Non-pigmented ciliary epithelial cell (primary cell): ENCODE measurements at regions not wholly inside any gene's neighbourhood (a gene's known extent, or its start where the extent isn't known, plus 50 kb on each side); places are given as distances from the start of the nearest gene placed in this dataset.

Experiments
- DNase-seq: peaks from one replicate; pipeline ENCODE4 v3.0.0-alpha.2; 2010; ENCODE audit warnings: low read depth

DNA sequence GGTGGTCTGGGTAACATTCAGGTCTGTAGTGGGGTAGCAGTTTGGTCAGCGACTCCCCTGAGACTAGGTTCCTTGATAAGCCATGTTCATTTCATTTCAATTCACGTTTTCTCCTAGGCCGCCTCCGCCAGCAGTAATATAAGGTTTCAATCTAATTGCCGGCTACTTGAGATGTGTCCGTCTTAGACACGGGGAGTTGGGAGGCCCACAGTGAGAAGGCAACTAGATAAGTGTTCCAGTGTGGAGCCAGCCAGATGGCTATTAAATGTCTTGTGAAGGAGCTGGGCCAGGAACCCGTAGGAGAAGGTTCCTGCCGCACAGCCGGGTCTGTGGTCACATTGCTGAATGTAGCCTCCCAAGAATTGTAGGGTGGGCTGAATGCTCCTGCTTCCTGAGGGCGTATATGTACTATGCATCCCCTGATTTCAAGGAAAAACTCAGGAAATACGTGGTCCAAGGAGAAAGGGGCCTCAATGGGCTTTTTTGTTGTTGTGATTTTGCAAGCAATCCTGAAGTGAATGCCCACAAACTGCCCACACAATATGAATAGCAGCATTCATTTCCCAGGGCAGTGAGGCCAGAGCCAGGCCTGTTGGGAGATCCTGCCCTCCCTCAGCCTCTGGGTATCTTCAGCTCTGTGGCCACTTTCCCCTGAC, 220.6 kb upstream of the RPL34 start:
- DNase-seq: no peak

DNA sequence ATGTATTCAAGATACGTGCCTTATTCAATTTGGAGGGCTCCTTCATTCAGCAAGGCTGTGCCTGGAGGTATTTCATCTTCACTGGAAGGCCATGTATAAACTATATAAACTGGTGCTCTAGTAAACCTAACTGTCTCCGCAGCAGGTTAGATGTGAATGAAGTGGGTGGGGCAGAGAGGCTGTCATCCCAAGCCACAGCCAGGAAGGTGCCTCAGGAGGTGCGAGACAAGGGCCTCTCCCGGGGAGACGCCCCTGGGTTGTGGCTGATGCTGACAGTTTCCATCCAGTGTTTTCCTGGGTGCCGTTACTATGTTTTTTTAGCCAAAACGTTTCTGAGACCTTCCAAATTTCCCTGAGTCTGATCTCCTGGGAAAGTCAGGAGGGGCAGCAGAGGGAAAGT, 221.5 kb upstream of the RPL34 start:
- DNase-seq: no peak

- DNase-seq: peak; percentile 70
These were observed 222.1 kb upstream of the RPL34 start for GRCh38 chr4:108398316-108398715.

DNA sequence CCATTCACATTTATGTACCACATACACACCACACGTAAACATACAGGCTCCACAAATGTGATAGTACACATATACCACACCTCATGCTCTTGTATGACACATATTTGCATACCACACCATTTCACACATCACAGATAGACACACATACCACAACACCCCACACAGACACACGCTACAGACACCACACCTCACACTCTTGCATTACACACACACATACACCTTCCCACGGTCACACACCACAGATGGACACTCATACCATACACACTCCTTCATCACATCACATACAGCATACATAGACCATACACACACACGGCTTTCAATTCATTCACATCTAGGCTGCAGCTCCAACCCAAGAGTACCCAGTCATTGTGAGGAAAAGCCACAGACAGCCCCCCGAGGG, 222.5 kb upstream of the RPL34 start:
- DNase-seq: no peak

- DNase-seq: no peak
These were observed 223.4 kb upstream of the RPL34 start for GRCh38 chr4:108396900-108397497.

GRCh38 chr4:108395786-108396185, 224.6 kb upstream of the RPL34 start:
- DNase-seq: no peak

- no peak for DNase-seq
These were observed 225.2 kb upstream of the LEF1 start for GRCh38 chr4:108393890-108394472.

DNA sequence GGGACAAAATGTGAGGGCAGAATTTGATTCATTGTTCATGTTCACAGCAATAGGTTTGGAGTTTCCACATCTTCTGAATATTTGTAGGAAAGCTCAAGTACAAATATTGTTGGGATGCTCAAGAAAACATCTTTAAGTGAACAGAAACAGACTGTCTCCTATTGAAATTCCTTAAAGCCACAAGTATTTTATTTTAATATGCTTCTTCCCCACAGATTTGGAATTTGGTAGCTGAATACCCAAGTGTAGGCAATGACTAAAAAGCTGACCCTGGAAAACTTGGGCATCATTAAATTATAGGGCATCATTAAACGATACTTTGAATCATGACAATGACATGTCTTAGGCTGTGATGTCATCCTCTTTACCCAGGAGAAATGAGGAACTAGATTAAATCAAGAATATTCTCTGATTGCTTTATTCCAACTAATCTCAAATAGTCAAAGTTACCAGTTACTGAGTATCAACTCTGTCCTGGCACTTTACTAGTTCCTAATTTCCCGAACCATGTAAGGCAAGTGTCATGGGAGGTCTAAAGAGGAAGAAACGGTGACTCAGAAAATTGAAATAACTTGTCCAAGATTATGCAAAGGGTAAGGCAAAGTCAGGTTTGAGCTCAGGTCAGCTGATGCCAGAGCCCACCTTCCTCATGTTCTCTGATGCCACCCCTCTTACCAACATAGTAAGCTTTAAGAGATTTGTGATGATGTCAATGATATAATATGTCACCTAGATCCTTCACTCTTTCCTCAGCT, 223.1 kb upstream of the LEF1 start:
- DNase-seq: no peak

- no peak for DNase-seq
These were observed 216.3 kb upstream of the LEF1 start for GRCh38 chr4:108385076-108385475.

- DNase-seq: no peak
These were observed 215.8 kb upstream of the LEF1 start for GRCh38 chr4:108384544-108384943.

DNA sequence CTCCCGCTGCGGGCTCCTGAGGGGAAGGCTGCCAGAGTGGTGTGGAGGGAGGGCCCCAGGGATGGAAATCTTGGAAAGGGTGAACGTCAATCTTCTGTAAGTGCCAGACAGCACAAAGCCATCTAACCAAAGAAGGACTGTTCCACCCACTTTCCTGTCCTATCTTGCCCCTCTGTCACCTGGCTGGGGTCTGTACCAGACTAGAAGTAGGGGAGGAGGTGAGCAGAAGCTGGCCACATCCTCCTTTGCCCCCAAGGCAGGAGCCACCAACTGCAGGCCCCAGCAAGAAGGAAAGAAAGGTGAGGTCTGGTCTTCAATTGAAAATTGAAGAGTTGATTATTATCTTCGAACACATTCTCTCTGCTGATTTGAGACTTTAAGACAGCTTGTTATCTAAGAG, 214.4 kb upstream of the LEF1 start:
- no peak for DNase-seq

DNA sequence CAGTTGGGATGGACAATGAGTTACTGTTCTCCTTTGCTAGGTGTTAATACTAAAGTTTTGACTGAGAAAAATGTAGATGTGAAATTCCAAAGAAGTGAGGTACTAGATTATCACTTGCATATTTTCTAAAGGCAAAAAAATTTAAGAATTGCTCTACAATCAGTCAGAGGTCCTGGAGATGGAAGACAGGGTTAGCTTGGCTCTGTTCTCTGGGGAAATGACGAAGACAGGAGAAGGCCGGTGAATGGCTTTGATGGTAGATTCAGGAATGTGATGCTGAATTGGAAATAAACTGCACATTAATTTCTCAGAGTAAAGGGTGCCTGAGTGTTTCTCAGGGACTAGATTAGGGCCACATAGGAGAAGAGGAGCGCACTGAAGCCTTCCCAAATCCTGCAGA, 214.0 kb upstream of the LEF1 start:
- DNase-seq: no peak

GRCh38 chr4:108378164-108378563, 209.4 kb upstream of the LEF1 start:
- no peak for DNase-seq

DNA sequence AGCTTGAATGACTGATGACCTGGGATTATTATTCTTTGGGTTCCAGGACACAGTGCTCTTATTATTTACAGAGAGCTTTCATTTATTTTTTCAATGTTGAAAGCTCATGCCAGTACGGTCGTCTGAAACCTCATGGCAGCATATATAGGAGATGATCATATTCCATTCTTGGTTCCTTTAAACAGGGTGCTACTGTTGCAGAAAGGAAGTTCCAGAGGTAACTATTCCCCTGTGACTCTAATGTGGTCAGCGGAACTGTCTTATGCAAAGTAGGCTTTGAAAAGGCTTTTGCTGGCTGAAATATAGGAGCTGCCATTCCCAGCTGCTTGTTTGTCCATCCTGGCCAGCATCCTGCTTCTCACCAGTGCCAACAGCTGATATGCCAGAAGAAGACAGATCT, 208.3 kb upstream of the LEF1 start:
- no peak for DNase-seq

- no peak for DNase-seq
These were observed 206.7 kb upstream of the LEF1 start for GRCh38 chr4:108375434-108375833.

DNA sequence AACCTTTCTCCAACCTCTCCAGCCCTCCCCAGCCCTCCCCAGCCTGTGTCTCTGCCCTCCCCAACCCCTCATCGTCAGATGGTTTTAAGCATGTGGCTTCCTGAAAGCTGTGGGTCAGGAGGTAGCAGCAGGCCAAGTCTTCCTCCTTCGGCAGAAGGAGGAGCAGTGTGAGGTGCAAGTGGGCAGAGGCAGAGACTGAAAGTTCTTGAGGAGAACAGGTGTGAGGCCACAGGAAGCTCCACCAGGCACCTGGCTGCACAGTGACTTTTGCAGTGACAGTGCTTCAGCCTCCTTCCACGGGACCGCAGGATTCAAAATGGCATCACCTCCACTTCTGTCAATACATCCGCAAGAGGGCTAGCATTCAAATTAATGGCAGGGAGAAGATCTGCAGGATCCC, 203.9 kb upstream of the LEF1 start:
- DNase-seq: no peak

- DNase-seq: no peak
These were observed 202.6 kb upstream of the LEF1 start for GRCh38 chr4:108371282-108371681.

DNA sequence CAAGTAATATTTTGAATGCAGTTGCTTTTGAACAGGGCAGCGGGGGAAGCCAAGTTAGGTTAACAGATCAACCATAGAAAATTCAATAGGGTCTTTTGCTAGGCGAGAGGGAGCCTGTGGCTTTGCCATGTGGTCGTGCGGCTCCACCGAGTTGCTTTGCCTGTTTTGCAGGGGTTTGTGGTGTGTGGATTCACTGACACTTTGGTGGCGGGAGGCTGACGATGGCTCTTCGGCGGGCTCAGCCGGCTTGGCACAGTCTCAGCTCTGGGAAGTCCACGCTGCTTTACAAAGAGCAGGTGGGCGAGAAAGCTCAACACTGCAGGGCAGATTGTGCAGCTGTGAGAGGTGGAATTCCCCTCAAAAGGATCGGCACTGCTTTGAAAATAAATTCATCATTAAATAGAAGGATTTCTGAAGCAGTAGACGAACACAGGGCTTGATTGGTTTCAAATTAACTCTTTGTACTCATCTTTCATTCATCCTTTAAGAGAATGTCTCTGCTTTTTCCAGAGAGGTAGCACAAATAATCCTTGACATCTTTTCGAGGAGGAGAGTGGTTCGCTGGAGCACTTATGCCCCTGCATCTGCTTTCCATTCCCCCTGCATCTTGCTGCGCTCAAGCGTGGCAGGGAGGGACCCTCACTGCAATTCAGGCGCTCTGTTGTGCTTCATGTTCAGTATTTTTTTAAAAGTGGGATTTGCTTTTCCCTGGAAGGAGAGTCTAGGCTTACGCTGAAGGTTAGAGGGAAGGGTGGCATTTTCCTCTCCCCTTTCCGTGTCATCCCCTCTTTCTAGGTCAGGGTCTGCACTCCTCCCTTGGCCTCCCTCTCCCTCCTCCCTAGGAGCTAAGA, 201.8 kb upstream of the LEF1 start:
- no peak for DNase-seq

DNA sequence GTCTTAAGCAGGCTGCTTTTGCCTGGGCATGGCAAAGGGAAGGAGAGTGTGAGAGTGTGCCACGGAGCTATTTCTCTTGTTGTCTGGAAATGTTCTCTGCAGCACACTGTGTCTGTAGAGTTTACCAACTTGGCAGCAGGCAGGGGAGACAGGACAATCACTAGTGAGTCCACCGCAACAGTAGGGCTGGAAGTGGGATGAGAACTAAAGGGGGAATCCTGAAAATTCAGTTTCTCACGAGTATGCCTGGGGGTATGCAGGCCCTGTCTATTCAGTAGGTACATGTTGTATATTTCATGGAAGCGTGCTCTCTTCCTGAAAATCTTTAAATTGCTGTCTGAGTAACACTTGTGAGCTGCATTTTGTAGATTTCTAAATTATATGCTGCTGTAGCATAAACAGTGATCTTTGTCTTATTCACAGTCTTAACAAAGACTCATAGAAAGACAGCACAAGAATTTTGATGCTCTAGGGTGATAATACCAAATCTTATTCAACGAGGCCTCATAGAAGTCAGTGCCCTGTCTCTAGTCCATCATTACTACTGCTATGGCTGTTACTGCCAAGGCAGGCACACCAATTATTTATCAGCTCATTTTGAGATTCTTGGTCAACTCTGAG, 200.4 kb upstream of the LEF1 start:
- no peak for DNase-seq

GRCh38 chr4:108367751-108368150, 199.0 kb upstream of the LEF1 start:
- DNase-seq: no peak

DNA sequence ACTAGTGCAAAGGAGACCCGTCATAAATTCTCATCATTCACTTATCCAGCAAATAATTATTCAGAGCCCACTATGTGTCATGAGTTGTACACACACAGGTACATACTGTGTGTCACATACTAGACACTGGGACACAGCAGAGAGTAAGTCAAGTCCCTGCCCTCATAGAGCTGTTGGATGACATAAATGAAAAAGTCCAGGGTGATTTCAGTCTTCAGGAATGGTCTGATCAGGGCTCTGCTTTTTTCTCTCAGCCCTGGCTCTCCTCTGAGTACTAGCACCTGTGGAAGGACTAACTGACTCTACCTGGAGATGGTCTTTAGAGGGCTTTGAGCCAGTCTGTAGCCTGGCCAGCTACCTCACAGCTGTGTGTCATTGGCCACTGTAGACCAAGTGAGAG, 198.0 kb upstream of the LEF1 start:
- DNase-seq: no peak

- DNase-seq: no peak
These were observed 196.8 kb upstream of the LEF1 start for GRCh38 chr4:108365551-108365950.
